HG03378 (cell line): ENCODE measurements at regions not wholly inside any gene's neighbourhood (a gene's known extent, or its start where the extent isn't known, plus 50 kb on each side); places are given as distances from the start of the nearest gene placed in this dataset.

Experiments used
- ATAC-seq: cut with Tn5 transposase; IDR thresholded peaks from one replicate; pipeline ENCODE4 v1.9.1; 2021; ENCODE audit warnings: mild to moderate bottlenecking, moderate library complexity; ENCODE audit not compliant: unreplicated experiment

GRCh38 chr2:128523457-128523856, 204.8 kb upstream of the HS6ST1 start:
- ATAC-seq = no peak

- ATAC-seq = no peak
These were observed 205.5 kb upstream of the HS6ST1 start for GRCh38 chr2:128524183-128524582.

GRCh38 chr2:128525653-128526052, 207.0 kb upstream of the HS6ST1 start:
- no peak for ATAC-seq

- ATAC-seq = no peak
These were observed 207.8 kb upstream of the HS6ST1 start for GRCh38 chr2:128526455-128526976.

GRCh38 chr2:128528133-128528532, 209.5 kb upstream of the HS6ST1 start:
- ATAC-seq = no peak

- ATAC-seq = no peak
These were observed 211.4 kb upstream of the HS6ST1 start for GRCh38 chr2:128530025-128530573.

GRCh38 chr2:128531856-128532255, 213.2 kb upstream of the HS6ST1 start:
- no peak for ATAC-seq

GRCh38 chr2:128533101-128533500, 214.4 kb upstream of the HS6ST1 start:
- no peak for ATAC-seq

- no peak for ATAC-seq
These were observed 216.2 kb upstream of the HS6ST1 start for GRCh38 chr2:128534688-128535392.

- ATAC-seq = no peak
These were observed 217.3 kb upstream of the HS6ST1 start for GRCh38 chr2:128535953-128536352.

GRCh38 chr2:128536925-128537620, 218.4 kb upstream of the HS6ST1 start:
- no peak for ATAC-seq

GRCh38 chr2:128537646-128538045, 219.0 kb upstream of the HS6ST1 start:
- no peak for ATAC-seq

GRCh38 chr2:128538396-128538795, 219.7 kb upstream of the HS6ST1 start:
- ATAC-seq = no peak

- no peak for ATAC-seq
These were observed 222.0 kb upstream of the HS6ST1 start for GRCh38 chr2:128540670-128541069.

- no peak for ATAC-seq
These were observed 222.8 kb upstream of the HS6ST1 start for GRCh38 chr2:128541448-128541847.

- no peak for ATAC-seq
These were observed 224.4 kb upstream of the HS6ST1 start for GRCh38 chr2:128543036-128543435.

- no peak for ATAC-seq
These were observed 225.0 kb upstream of the HS6ST1 start for GRCh38 chr2:128543646-128544045.

GRCh38 chr2:128544321-128545037, 225.8 kb upstream of the HS6ST1 start:
- no peak for ATAC-seq

- ATAC-seq = no peak
These were observed 226.4 kb upstream of the HS6ST1 start for GRCh38 chr2:128545085-128545484.

GRCh38 chr2:128545829-128546228, 227.2 kb upstream of the HS6ST1 start:
- no peak for ATAC-seq

- no peak for ATAC-seq
These were observed 229.0 kb upstream of the HS6ST1 start for GRCh38 chr2:128547667-128548066.
